SK-N-SH treated with all-trans-retinoic acid at 6 μM for 48 hours (cell line): ENCODE measurements at regions not wholly inside any gene's neighbourhood (a gene's known extent, or its start where the extent isn't known, plus 50 kb on each side); places are given as distances from the start of the nearest gene placed in this dataset.

Experiments
- ATAC-seq: fragments of 200-7000 bp; cut with Tn5 transposase; 3 replicates; pipeline ENCODE4 v1.9.1; 2020; ENCODE audit warnings: mild to moderate bottlenecking, moderate library complexity
- ARNTL ChIP-seq: fragments of 450-650 bp; formaldehyde crosslinking; IDR thresholded peaks from 2 replicates; pipeline ENCODE4 v1.5.0; 2020; ENCODE audit warnings: low read depth, mild to moderate bottlenecking, moderate library complexity, borderline replicate concordance
- BACH2 ChIP-seq: fragments of 250-450 bp; sonication (Bioruptor Pico); IDR thresholded peaks from 2 replicates; pipeline ENCODE4 v1.9.0; 2021; ENCODE audit warnings: mild to moderate bottlenecking, borderline replicate concordance
- CSDC2 ChIP-seq: fragments of 250-450 bp; sonication (Bioruptor Pico); IDR thresholded peaks from 2 replicates; pipeline ENCODE4 v1.5.0; 2020; ENCODE audit warnings: mild to moderate bottlenecking, moderate library complexity
- GLIS3 ChIP-seq: fragments of 250-450 bp; sonication (Bioruptor Pico); IDR thresholded peaks from 2 replicates; pipeline ENCODE4 v1.5.0; 2020; ENCODE audit warnings: mild to moderate bottlenecking, moderate library complexity
- OSR1 ChIP-seq: fragments of 250-450 bp; sonication (Bioruptor Pico); IDR thresholded peaks from 2 replicates; pipeline ENCODE4 v1.8.0; 2022; ENCODE audit warnings: moderate library complexity, mild to moderate bottlenecking, inconsistent platforms
- SNAI2 ChIP-seq: fragments of 250-450 bp; sonication (Bioruptor Pico); IDR thresholded peaks from 2 replicates; pipeline ENCODE4 v1.5.0; 2020; ENCODE audit warnings: mild to moderate bottlenecking, moderate library complexity
- TCF4 ChIP-seq: fragments of 250-450 bp; sonication (Bioruptor Pico); IDR thresholded peaks from 2 replicates; pipeline ENCODE4 v1.8.0; 2021; ENCODE audit warnings: mild to moderate bottlenecking, moderate library complexity, borderline replicate concordance
- TOX ChIP-seq: fragments of 250-450 bp; sonication (Bioruptor Pico); IDR thresholded peaks from 2 replicates; pipeline ENCODE4 v1.8.0; 2021; ENCODE audit warnings: mild to moderate bottlenecking, moderate library complexity, borderline replicate concordance
- ZFP3 ChIP-seq: fragments of 250-450 bp; sonication (Bioruptor Pico); IDR thresholded peaks from 2 replicates; pipeline ENCODE4 v1.5.0; 2020; ENCODE audit warnings: mild to moderate bottlenecking, moderate library complexity
- ZFP30 ChIP-seq: fragments of 450-650 bp; formaldehyde crosslinking; IDR thresholded peaks from 2 replicates; pipeline ENCODE4 v1.5.0; 2022; ENCODE audit warnings: mild to moderate bottlenecking, moderate library complexity
- ZNF565 ChIP-seq: fragments of 450-650 bp; formaldehyde crosslinking; conservative IDR thresholded peaks from 2 replicates; pipeline ENCODE4 v1.5.0; 2020; ENCODE audit warnings: low read depth, mild to moderate bottlenecking, moderate library complexity
- ZNF70 ChIP-seq: fragments of 450-650 bp; formaldehyde crosslinking; IDR thresholded peaks from 2 replicates; pipeline ENCODE4 v1.5.0; 2020; ENCODE audit warnings: mild to moderate bottlenecking, moderate library complexity
- ZNF8 ChIP-seq: fragments of 450-650 bp; formaldehyde crosslinking; IDR thresholded peaks from 2 replicates; pipeline ENCODE4 v1.5.0; 2020; ENCODE audit warnings: mild to moderate bottlenecking, moderate library complexity
- TF ChIP-seq, protein P1 (sequence below): fragments of 250-450 bp; sonication (Bioruptor Pico); IDR thresholded peaks from 2 replicates; pipeline ENCODE4 v1.8.0; 2021; ENCODE audit warnings: low read depth, mild to moderate bottlenecking, moderate library complexity, borderline replicate concordance
- TF ChIP-seq, protein P2 (sequence below): fragments of 250-450 bp; sonication (Bioruptor Pico); IDR thresholded peaks from 2 replicates; pipeline ENCODE4 v1.8.0; 2020; ENCODE audit warnings: mild to moderate bottlenecking, moderate library complexity, borderline replicate concordance
- TF ChIP-seq, protein P3 (sequence below): fragments of 250-450 bp; sonication (Bioruptor Pico); IDR thresholded peaks from 2 replicates; pipeline ENCODE4 v1.5.1; 2020; ENCODE audit warnings: low read depth, mild to moderate bottlenecking, moderate library complexity
- TF ChIP-seq, protein P4 (sequence below): fragments of 250-450 bp; sonication (Bioruptor Pico); IDR thresholded peaks from 2 replicates; pipeline ENCODE4 v1.5.1; 2021; ENCODE audit warnings: mild to moderate bottlenecking, moderate library complexity
- TF ChIP-seq, protein P5 (sequence below): fragments of 250-450 bp; sonication (Bioruptor Pico); IDR thresholded peaks from 2 replicates; pipeline ENCODE4 v1.5.0; 2020; ENCODE audit warnings: mild to moderate bottlenecking, moderate library complexity

DNA sequence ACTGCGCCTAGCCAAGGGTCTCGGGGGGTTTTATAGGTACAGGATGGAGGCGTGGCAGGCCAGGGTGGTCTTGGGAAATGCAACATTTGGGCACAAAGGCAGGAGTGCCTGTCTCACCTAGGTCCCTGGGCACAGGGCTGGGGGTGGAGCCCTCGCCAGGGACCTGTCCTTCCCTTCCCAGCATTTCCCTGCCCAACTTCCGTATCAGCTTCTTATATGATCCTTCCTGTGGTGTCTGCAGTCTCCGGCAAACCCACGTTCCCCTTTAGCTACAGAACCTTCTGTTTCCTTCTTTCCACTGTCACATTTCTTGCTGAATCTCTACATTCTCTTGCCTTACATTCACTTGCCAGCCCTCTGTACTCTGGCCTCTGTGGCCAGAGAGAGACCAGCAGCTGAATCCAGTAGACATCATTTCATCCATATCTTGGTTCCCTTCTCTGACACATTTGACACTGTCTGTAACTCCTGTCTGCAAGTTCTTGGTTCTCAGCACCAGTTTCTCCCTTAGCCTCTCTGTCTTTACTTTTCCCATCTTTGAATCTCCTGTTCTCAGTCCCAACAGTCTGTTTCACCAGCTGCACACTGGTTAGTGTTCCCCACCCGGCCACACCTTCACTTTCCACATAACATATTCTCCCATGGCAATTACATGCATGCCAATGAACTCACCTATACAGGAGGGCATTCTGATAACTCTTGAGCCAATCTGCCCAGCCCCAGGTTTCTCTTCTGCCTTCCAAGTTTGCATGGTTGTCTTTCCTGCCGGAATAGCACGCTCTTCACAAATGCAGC, 134.7 kb upstream of the ZNF608 start:
- ATAC-seq, result no peak
- TF ChIP-seq, protein P1, sequence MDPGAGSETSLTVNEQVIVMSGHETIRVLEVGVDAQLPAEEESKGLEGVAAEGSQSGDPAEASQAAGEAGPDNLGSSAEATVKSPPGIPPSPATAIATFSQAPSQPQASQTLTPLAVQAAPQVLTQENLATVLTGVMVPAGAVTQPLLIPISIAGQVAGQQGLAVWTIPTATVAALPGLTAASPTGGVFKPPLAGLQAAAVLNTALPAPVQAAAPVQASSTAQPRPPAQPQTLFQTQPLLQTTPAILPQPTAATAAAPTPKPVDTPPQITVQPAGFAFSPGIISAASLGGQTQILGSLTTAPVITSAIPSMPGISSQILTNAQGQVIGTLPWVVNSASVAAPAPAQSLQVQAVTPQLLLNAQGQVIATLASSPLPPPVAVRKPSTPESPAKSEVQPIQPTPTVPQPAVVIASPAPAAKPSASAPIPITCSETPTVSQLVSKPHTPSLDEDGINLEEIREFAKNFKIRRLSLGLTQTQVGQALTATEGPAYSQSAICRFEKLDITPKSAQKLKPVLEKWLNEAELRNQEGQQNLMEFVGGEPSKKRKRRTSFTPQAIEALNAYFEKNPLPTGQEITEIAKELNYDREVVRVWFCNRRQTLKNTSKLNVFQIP (CRISPR knock-in tag), result no peak
- TF ChIP-seq ZNF8 (CRISPR knock-in tag) (no peak), ZFP30 (no peak), ZNF565 (CRISPR knock-in tag) (no peak), SNAI2 (CRISPR knock-in tag) (no peak), CSDC2 (CRISPR knock-in tag) (no peak), TOX (no peak), ARNTL (CRISPR knock-in tag) (no peak), GLIS3 (CRISPR knock-in tag) (no peak), ZNF70 (CRISPR knock-in tag) (no peak), ZFP3 (CRISPR knock-in tag) (no peak)
- TF ChIP-seq, protein P2, sequence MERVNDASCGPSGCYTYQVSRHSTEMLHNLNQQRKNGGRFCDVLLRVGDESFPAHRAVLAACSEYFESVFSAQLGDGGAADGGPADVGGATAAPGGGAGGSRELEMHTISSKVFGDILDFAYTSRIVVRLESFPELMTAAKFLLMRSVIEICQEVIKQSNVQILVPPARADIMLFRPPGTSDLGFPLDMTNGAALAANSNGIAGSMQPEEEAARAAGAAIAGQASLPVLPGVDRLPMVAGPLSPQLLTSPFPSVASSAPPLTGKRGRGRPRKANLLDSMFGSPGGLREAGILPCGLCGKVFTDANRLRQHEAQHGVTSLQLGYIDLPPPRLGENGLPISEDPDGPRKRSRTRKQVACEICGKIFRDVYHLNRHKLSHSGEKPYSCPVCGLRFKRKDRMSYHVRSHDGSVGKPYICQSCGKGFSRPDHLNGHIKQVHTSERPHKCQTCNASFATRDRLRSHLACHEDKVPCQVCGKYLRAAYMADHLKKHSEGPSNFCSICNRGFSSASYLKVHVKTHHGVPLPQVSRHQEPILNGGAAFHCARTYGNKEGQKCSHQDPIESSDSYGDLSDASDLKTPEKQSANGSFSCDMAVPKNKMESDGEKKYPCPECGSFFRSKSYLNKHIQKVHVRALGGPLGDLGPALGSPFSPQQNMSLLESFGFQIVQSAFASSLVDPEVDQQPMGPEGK (CRISPR knock-in tag), result no peak
- TF ChIP-seq, protein P3, sequence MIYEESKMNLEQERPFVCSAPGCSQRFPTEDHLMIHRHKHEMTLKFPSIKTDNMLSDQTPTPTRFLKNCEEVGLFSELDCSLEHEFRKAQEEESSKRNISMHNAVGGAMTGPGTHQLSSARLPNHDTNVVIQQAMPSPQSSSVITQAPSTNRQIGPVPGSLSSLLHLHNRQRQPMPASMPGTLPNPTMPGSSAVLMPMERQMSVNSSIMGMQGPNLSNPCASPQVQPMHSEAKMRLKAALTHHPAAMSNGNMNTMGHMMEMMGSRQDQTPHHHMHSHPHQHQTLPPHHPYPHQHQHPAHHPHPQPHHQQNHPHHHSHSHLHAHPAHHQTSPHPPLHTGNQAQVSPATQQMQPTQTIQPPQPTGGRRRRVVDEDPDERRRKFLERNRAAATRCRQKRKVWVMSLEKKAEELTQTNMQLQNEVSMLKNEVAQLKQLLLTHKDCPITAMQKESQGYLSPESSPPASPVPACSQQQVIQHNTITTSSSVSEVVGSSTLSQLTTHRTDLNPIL (CRISPR knock-in tag), result no peak
- TF ChIP-seq, protein P4, sequence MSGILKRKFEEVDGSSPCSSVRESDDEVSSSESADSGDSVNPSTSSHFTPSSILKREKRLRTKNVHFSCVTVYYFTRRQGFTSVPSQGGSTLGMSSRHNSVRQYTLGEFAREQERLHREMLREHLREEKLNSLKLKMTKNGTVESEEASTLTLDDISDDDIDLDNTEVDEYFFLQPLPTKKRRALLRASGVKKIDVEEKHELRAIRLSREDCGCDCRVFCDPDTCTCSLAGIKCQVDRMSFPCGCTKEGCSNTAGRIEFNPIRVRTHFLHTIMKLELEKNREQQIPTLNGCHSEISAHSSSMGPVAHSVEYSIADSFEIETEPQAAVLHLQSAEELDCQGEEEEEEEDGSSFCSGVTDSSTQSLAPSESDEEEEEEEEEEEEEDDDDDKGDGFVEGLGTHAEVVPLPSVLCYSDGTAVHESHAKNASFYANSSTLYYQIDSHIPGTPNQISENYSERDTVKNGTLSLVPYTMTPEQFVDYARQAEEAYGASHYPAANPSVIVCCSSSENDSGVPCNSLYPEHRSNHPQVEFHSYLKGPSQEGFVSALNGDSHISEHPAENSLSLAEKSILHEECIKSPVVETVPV, result no peak

DNA sequence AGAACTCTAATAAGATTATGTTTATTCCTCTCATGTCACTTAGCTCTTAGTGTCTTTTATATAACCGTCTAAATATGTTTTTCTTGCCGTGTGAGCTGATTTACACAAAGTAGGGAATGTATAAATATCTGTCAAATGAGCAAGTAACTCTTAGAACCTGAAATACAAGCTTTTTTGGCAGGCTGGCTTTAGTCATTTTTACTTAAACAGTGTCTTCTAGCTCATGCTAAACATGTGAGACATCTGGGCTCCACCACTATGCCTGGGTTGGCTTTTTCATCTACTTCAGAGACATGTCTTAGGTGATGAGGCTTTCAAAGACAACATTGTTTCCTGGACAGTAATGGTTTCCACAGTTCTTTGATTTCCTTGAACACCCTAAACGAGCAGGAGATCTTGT, 137.2 kb upstream of the ZNF608 start:
- no peak for ATAC-seq
- TF ChIP-seq, protein P5, sequence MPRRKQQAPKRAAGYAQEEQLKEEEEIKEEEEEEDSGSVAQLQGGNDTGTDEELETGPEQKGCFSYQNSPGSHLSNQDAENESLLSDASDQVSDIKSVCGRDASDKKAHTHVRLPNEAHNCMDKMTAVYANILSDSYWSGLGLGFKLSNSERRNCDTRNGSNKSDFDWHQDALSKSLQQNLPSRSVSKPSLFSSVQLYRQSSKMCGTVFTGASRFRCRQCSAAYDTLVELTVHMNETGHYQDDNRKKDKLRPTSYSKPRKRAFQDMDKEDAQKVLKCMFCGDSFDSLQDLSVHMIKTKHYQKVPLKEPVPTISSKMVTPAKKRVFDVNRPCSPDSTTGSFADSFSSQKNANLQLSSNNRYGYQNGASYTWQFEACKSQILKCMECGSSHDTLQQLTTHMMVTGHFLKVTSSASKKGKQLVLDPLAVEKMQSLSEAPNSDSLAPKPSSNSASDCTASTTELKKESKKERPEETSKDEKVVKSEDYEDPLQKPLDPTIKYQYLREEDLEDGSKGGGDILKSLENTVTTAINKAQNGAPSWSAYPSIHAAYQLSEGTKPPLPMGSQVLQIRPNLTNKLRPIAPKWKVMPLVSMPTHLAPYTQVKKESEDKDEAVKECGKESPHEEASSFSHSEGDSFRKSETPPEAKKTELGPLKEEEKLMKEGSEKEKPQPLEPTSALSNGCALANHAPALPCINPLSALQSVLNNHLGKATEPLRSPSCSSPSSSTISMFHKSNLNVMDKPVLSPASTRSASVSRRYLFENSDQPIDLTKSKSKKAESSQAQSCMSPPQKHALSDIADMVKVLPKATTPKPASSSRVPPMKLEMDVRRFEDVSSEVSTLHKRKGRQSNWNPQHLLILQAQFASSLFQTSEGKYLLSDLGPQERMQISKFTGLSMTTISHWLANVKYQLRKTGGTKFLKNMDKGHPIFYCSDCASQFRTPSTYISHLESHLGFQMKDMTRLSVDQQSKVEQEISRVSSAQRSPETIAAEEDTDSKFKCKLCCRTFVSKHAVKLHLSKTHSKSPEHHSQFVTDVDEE (CRISPR knock-in tag), result no peak
- TF ChIP-seq ARNTL (CRISPR knock-in tag), result no peak
- no peak for TF ChIP-seq TCF4
- no peak for TF ChIP-seq TOX
- TF ChIP-seq ZNF565 (CRISPR knock-in tag), result no peak
- TF ChIP-seq OSR1, result no peak
- TF ChIP-seq, protein P1 (CRISPR knock-in tag), result no peak
- TF ChIP-seq GLIS3 (CRISPR knock-in tag), result no peak
- TF ChIP-seq BACH2 (CRISPR knock-in tag), result no peak
- TF ChIP-seq SNAI2 (CRISPR knock-in tag), result no peak
- no peak for TF ChIP-seq ZNF70 (CRISPR knock-in tag)
